Fibroblast of mammary gland (primary cell): ENCODE measurements at regions not wholly inside any gene's neighbourhood (a gene's known extent, or its start where the extent isn't known, plus 50 kb on each side); places are given as distances from the start of the nearest gene placed in this dataset.
A peak's percentile ranks its signal among the peaks of the same experiment; 100 is the strongest.

ENCODE experiments used
- DNase-seq: peaks from one replicate; pipeline ENCODE4 v3.0.0-alpha.2; 2010; ENCODE audit warnings: low read depth
- H3K4me3 ChIP-seq: 2 replicates; pipeline ENCODE4 v1.5.1; 2011; ENCODE audit warnings: low read depth, mild to moderate bottlenecking, low read length, moderate library complexity; ENCODE audit not compliant: control insufficient read depth
- CTCF ChIP-seq: conservative IDR thresholded peaks from 2 replicates; pipeline ENCODE4 v1.5.1; 2011; ENCODE audit warnings: low read depth, low read length, inconsistent platforms; ENCODE audit not compliant: control insufficient read depth, insufficient read depth

- no peak for TF ChIP-seq CTCF
- DNase-seq = peak; percentile 76
- peak overlapping the region; percentile 57 for H3K4me3 ChIP-seq
Measured at GRCh38 chr5:14011089-14012020, 66.9 kb upstream of the DNAH5 start.

GRCh38 chr5:14009575-14009974 is 65.1 kb upstream of the DNAH5 start:
- no peak overlapping the region for H3K4me3 ChIP-seq
- no peak for TF ChIP-seq CTCF
- DNase-seq = no peak

GRCh38 chr5:14008819-14009311 is 64.4 kb upstream of the DNAH5 start:
- no peak for DNase-seq
- H3K4me3 ChIP-seq = no peak overlapping the region
- no peak for TF ChIP-seq CTCF

GRCh38 chr5:14006823-14007520 is 62.5 kb upstream of the DNAH5 start:
- no peak for DNase-seq
- no peak for TF ChIP-seq CTCF
- no peak overlapping the region for H3K4me3 ChIP-seq

GRCh38 chr5:14004598-14005394 is 60.3 kb upstream of the DNAH5 start:
- DNase-seq = no peak
- H3K4me3 ChIP-seq = no peak overlapping the region
- TF ChIP-seq CTCF = no peak

- no peak for DNase-seq
- H3K4me3 ChIP-seq = no peak overlapping the region
Measured at GRCh38 chr5:14003936-14004335, 59.4 kb upstream of the DNAH5 start.

More at GRCh38 chr5:14003936-14004335, 59.4 kb upstream of the DNAH5 start:
- TF ChIP-seq CTCF = no peak
